HEK293 (cell line): ENCODE measurements at regions not wholly inside any gene's neighbourhood (a gene's known extent, or its start where the extent isn't known, plus 50 kb on each side); places are given as distances from the start of the nearest gene placed in this dataset.

Experiments used
- KLF16 ChIP-seq: fragments of 450-650 bp; formaldehyde crosslinking; IDR thresholded peaks from 2 replicates; pipeline ENCODE4 v1.5.1; 2017; ENCODE audit warnings: missing biosample characterization, missing genetic modification characterization
- TF ChIP-seq, protein P1 (sequence below): fragments of 450-650 bp; formaldehyde crosslinking; IDR thresholded peaks from 2 replicates; pipeline ENCODE4 v1.5.1; 2016; ENCODE audit warnings: missing biosample characterization, missing genetic modification characterization

- no peak for TF ChIP-seq KLF16 (tag by site-specific recombination)
- TF ChIP-seq, protein P1, sequence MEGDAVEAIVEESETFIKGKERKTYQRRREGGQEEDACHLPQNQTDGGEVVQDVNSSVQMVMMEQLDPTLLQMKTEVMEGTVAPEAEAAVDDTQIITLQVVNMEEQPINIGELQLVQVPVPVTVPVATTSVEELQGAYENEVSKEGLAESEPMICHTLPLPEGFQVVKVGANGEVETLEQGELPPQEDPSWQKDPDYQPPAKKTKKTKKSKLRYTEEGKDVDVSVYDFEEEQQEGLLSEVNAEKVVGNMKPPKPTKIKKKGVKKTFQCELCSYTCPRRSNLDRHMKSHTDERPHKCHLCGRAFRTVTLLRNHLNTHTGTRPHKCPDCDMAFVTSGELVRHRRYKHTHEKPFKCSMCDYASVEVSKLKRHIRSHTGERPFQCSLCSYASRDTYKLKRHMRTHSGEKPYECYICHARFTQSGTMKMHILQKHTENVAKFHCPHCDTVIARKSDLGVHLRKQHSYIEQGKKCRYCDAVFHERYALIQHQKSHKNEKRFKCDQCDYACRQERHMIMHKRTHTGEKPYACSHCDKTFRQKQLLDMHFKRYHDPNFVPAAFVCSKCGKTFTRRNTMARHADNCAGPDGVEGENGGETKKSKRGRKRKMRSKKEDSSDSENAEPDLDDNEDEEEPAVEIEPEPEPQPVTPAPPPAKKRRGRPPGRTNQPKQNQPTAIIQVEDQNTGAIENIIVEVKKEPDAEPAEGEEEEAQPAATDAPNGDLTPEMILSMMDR: no peak
Measured at GRCh38 chr6:43981363-43981990, 145.8 kb downstream of the MRPL14 start.
